Inferior parietal cortex (tissue), 1 donor: ENCODE measurements at regions not wholly inside any gene's neighbourhood (a gene's known extent, or its start where the extent isn't known, plus 50 kb on each side); places are given as distances from the start of the nearest gene placed in this dataset.

Experiments used
- DNase-seq: peaks from one replicate; pipeline ENCODE4 v3.0.0-alpha.2; 2016; ENCODE audit errors: extremely low spot score

DNA sequence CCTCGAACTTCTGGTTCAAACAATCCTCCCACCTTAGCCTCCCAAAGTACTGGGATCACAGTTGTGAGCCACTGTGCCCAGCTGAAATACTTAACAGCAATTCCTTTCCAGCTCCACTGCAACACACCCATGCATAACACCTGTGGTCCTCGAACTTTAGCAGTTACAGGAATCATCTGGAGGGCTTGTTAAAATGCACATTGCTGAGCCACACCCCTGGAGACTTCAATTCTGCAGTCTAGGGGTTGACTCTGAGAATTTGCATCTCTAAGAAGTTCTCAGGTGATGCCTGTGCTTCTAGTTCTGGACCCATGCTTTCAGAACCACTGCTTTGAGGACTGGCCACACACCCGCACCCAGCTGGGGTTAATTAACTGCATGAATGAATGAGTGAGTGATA is 53.1 kb upstream of the UBL3 start:
- no peak for DNase-seq

DNA sequence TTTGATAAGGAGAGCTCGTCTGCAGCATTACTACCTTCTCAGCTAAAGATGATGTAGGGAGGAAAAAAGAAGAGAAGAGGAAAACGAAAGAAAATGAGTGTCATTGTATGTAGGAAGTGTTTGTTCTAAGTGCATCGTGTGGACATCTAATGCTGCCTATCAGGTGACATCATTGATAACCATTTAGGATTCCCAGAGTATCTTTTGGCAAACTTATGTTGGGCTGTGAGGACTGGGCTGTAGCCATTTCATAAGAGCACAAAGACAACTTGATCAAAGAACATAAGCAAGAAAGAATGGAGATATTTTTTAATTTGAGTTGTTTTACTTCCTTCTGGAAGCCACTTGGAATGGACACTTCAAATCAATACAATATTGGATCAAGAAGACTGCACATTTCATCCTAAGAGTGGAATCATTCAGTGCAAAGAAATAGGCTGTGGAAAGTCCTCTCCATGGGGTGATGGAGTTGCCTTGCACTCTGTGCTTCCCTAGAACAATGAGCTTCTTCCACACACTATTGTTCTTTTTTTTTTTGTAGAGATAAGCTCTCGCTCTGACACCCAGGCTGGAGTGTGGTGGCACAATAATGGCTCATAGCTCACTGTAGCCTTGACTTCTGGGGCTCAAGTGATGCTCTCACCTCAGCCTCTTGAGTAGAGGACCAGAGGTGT is 52.4 kb upstream of the UBL3 start:
- no peak for DNase-seq

DNA sequence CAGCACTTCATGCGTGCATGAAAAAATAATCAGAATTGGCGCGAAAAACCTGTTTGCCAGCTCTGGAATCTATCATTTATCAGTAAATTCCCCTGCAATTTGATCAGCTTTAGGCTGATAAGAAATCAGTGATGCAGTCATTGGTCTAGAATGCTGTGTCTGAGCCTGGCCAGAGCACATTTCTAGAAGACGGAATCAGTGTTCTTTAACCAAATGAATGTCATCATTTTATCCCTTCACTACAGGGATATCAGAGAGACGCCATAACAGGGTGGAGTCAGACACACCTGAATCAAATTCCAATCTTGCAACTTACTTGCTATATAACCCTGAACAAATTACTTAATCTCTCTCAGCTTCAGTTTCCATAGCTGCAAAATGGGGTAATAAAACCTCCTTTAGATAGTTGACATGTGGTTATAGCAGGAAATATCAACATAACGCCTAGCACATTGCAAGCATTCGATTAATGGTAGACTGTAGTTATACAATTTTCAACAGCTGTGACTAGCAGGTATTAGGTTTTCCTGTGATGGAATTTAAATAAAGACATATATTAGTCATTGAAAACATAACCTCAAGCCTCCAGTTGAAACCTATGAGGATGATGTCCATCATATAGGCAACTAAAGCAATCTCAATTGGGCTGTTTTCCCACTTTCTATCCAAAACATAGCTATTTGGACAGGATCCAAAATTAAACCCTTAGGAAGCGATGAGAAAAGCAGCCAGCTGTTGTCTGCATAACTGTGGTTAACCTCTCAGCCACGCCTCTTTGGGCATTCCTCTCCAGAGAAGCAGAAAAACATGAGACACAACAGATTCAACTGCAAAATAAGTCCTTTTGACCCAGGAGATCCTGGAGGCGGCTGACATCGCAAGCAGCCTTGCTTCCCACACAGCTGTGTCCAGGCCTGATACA is 51.6 kb upstream of the UBL3 start:
- DNase-seq = no peak
